ENCODE measurements at regions not wholly inside any gene's neighbourhood (a gene's known extent, or its start where the extent isn't known, plus 50 kb on each side); places are given as distances from the start of the nearest gene placed in this dataset.

- DNase-seq (ENCODE audit: low read depth), result peak; percentile 77
- Mint-ChIP-seq H3K27me3 (ENCODE audit: low read depth, unreplicated experiment) (no peaks in the 10 kb centered on the region), H3K9me3 (ENCODE audit: unreplicated experiment) (no peaks in the 10 kb centered on the region), H3K4me1 (ENCODE audit: low read depth, unreplicated experiment) (peaks cover 4% of the 10 kb centered on the region), H3K27ac (ENCODE audit: unreplicated experiment) (no peak overlapping the region), H3K4me3 (ENCODE audit: unreplicated experiment) (no peak overlapping the region), H3K36me3 (ENCODE audit: low read depth, unreplicated experiment) (peaks cover 3% of the 10 kb centered on the region)
- FAIRE-seq, result peak; percentile 77
- Histone ChIP-seq H3K4me1 (ENCODE audit: insufficient read depth, low read length) (peaks cover 5% of the 10 kb centered on the region), H3K36me3 (ENCODE audit: insufficient read depth, low read length) (no peaks in the 10 kb centered on the region), H2AFZ (ENCODE audit: low read depth, low read length) (peak overlapping the region; percentile 70), H4K20me1 (ENCODE audit: insufficient read depth, low read length) (no peaks in the 10 kb centered on the region), H3K4me3 (ENCODE audit: insufficient read depth, low read depth, low read length) (no peak overlapping the region), H3K79me2 (ENCODE audit: insufficient read depth, low read length) (no peaks in the 10 kb centered on the region), H3K27ac (ENCODE audit: low read depth, low read length) (peak overlapping the region; percentile 4), H3K27me3 (ENCODE audit: insufficient read depth, low read length) (no peaks in the 10 kb centered on the region), H3K9me3 (ENCODE audit: insufficient read depth, low read depth, low read length) (no peaks in the 10 kb centered on the region), H3K9ac (ENCODE audit: low read length) (peak overlapping the region; percentile 44), H3K4me2 (ENCODE audit: low read length) (peak overlapping the region; percentile 77)
- TF ChIP-seq, protein P1, sequence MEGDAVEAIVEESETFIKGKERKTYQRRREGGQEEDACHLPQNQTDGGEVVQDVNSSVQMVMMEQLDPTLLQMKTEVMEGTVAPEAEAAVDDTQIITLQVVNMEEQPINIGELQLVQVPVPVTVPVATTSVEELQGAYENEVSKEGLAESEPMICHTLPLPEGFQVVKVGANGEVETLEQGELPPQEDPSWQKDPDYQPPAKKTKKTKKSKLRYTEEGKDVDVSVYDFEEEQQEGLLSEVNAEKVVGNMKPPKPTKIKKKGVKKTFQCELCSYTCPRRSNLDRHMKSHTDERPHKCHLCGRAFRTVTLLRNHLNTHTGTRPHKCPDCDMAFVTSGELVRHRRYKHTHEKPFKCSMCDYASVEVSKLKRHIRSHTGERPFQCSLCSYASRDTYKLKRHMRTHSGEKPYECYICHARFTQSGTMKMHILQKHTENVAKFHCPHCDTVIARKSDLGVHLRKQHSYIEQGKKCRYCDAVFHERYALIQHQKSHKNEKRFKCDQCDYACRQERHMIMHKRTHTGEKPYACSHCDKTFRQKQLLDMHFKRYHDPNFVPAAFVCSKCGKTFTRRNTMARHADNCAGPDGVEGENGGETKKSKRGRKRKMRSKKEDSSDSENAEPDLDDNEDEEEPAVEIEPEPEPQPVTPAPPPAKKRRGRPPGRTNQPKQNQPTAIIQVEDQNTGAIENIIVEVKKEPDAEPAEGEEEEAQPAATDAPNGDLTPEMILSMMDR (IDR thresholded peaks at IDR 0.05; ENCODE audit: insufficient read depth, low read depth, low read length), result no peak
- no peak for TF ChIP-seq EZH2 (IDR thresholded peaks at IDR 0.05; ENCODE audit: insufficient read depth, low read length)
These were observed 95.9 kb upstream of the SPTBN1 start for GRCh38 chr2:54360055-54360792.

- H3K27me3 ChIP-seq (ENCODE audit: insufficient read depth, low read length), result no peaks in the 10 kb centered on the region
- FAIRE-seq, result no peak
- H3K9me3 Mint-ChIP-seq (ENCODE audit: unreplicated experiment), result peaks cover 7% of the 10 kb centered on the region
- no peaks in the 10 kb centered on the region for H3K27me3 Mint-ChIP-seq (ENCODE audit: low read depth, unreplicated experiment)
- H3K4me3 Mint-ChIP-seq (ENCODE audit: unreplicated experiment), result no peak overlapping the region
- no peaks in the 10 kb centered on the region for H4K20me1 ChIP-seq (ENCODE audit: insufficient read depth, low read length)
- peaks cover 10% of the 10 kb centered on the region for H3K9me3 ChIP-seq (ENCODE audit: insufficient read depth, low read depth, low read length)
- H3K4me2 ChIP-seq (ENCODE audit: low read length), result no peak overlapping the region
- TF ChIP-seq EZH2 (IDR thresholded peaks at IDR 0.05; ENCODE audit: insufficient read depth, low read length), result no peak
- TF ChIP-seq, protein P1 (IDR thresholded peaks at IDR 0.05; ENCODE audit: insufficient read depth, low read depth, low read length), result no peak
- H3K27ac ChIP-seq (ENCODE audit: low read depth, low read length), result no peak overlapping the region
- H3K79me2 ChIP-seq (ENCODE audit: insufficient read depth, low read length), result no peaks in the 10 kb centered on the region
- peaks cover 5% of the 10 kb centered on the region for H3K4me1 ChIP-seq (ENCODE audit: insufficient read depth, low read length)
- H3K9ac ChIP-seq (ENCODE audit: low read length), result no peak overlapping the region
- no peak for DNase-seq (ENCODE audit: low read depth)
- H3K4me3 ChIP-seq (ENCODE audit: insufficient read depth, low read depth, low read length), result no peak overlapping the region
- H3K36me3 ChIP-seq (ENCODE audit: insufficient read depth, low read length), result no peaks in the 10 kb centered on the region
- H3K36me3 Mint-ChIP-seq (ENCODE audit: low read depth, unreplicated experiment), result peaks cover 2% of the 10 kb centered on the region
- no peak overlapping the region for H2AFZ ChIP-seq (ENCODE audit: low read depth, low read length)
- no peak overlapping the region for H3K27ac Mint-ChIP-seq (ENCODE audit: unreplicated experiment)
- peaks cover 4% of the 10 kb centered on the region for H3K4me1 Mint-ChIP-seq (ENCODE audit: low read depth, unreplicated experiment)
These were observed 91.7 kb upstream of the SPTBN1 start for GRCh38 chr2:54364409-54364808.

GRCh38 chr2:54365661-54366060 is 90.5 kb upstream of the SPTBN1 start:
- Histone ChIP-seq H3K4me2 (ENCODE audit: low read length) (no peak overlapping the region), H3K79me2 (ENCODE audit: insufficient read depth, low read length) (no peaks in the 10 kb centered on the region), H3K27ac (ENCODE audit: low read depth, low read length) (no peak overlapping the region), H4K20me1 (ENCODE audit: insufficient read depth, low read length) (no peaks in the 10 kb centered on the region), H3K36me3 (ENCODE audit: insufficient read depth, low read length) (no peaks in the 10 kb centered on the region), H3K9ac (ENCODE audit: low read length) (no peak overlapping the region), H3K27me3 (ENCODE audit: insufficient read depth, low read length) (no peaks in the 10 kb centered on the region), H2AFZ (ENCODE audit: low read depth, low read length) (no peak overlapping the region), H3K4me1 (ENCODE audit: insufficient read depth, low read length) (no peaks in the 10 kb centered on the region), H3K9me3 (ENCODE audit: insufficient read depth, low read depth, low read length) (peaks cover 10% of the 10 kb centered on the region), H3K4me3 (ENCODE audit: insufficient read depth, low read depth, low read length) (no peak overlapping the region)
- H3K4me3 Mint-ChIP-seq (ENCODE audit: unreplicated experiment), result no peak overlapping the region
- H3K9me3 Mint-ChIP-seq (ENCODE audit: unreplicated experiment), result peaks cover 8% of the 10 kb centered on the region
- peaks cover 2% of the 10 kb centered on the region for H3K36me3 Mint-ChIP-seq (ENCODE audit: low read depth, unreplicated experiment)
- H3K4me1 Mint-ChIP-seq (ENCODE audit: low read depth, unreplicated experiment), result no peaks in the 10 kb centered on the region
- H3K27me3 Mint-ChIP-seq (ENCODE audit: low read depth, unreplicated experiment), result no peaks in the 10 kb centered on the region
- DNase-seq (ENCODE audit: low read depth), result no peak
- TF ChIP-seq EZH2 (IDR thresholded peaks at IDR 0.05; ENCODE audit: insufficient read depth, low read length), result no peak
- TF ChIP-seq, protein P1 (IDR thresholded peaks at IDR 0.05; ENCODE audit: insufficient read depth, low read depth, low read length), result no peak
- FAIRE-seq, result no peak
- H3K27ac Mint-ChIP-seq (ENCODE audit: unreplicated experiment), result no peak overlapping the region

All from astrocyte (in vitro differentiated cells and primary cell).